DMS53 treated with DMSO at 0.1 percent for 48 hours (cell line): ENCODE measurements at regions not wholly inside any gene's neighbourhood (a gene's known extent, or its start where the extent isn't known, plus 50 kb on each side); places are given as distances from the start of the nearest gene placed in this dataset.

Experiments
- DNase-seq: peaks from one replicate; lab custom pipeline; 2025; ENCODE audit not compliant: unreplicated experiment; lab: John Stamatoyannopoulos, UW

DNA sequence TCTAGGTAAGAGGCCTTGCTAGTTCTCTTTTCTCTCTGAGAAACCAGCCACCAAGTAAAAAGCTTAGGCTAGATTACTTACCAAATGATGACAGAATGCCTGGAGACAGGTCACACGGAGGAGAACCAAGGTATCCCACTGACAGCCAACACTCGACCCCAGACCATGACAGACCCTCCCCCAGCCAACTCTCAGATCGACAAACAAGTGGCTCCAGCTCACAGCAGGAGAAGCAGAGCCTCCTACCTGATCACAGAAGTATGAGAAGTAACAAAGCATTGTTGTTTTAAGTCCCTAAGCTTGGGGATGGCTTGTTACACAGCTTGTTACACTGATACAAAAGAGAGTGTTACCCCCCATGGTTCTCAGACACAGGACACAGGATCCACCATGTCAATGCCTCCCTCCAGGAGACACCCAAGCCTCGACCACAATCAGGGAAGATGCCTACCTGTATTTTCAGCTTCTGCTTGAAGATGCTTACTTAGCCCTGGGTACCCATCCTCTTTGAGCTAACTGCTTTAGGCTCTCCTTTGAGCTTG is 423.8 kb upstream of the JARID2 start:
- DNase-seq: no peak

DNA sequence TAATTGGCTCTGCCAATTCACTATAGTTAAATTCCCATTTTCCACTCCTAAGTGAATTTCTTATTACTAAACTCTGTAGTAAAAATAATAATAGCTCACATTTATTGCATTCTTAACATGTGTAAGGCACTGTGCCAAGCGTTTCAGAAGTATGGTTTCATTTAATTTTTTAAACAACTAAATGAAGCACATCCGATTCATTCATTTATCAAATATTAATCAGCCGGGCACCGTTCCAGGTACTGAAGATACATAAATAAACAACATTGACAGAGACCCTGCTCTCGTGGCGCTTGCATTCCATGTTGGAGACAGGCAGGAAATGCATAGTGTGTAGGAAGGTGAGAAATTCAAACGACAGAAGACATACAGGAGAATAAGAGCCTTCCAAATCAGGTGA is 423.2 kb upstream of the JARID2 start:
- no peak for DNase-seq

DNA sequence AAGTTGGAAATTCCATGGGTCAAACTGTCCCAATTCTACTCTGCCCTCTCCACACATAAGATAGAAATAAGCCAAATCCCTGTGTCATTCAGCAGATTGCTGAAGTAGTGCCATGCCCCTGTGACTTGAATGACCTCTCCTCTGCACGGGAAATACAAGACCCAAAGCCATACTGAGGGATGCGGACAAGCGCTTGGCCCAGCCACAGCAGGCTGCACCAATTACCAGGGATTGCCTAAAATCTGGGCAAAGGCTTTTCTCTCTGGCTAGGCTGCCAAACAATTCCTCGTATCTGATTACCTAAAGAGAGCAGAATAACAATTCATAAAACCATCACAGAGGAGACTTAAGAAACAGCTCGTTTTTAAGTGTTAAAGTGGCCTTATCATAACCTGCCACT is 421.8 kb upstream of the JARID2 start:
- no peak for DNase-seq

GRCh38 chr6:14824484-14825275 is 421.2 kb upstream of the JARID2 start:
- DNase-seq: no peak

DNA sequence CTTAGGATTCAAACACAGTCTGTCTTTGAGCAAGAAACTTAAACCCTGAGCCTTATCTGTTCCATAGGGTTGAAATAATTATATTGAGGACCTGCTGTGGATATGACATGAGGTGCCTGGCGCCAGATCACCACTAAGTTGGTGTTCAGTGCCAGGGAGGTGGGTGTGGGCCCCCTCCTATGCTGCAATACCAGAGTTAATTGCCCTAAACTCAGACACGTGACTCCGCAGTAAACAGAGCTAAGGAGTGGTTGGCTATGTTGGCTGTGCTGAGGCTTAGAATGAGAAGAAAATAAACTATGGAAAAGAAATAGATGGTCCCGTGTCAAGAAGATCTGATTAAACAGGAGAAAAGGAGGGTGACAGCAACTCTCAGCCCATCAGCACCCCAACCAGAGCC is 419.4 kb upstream of the JARID2 start:
- no peak for DNase-seq

DNA sequence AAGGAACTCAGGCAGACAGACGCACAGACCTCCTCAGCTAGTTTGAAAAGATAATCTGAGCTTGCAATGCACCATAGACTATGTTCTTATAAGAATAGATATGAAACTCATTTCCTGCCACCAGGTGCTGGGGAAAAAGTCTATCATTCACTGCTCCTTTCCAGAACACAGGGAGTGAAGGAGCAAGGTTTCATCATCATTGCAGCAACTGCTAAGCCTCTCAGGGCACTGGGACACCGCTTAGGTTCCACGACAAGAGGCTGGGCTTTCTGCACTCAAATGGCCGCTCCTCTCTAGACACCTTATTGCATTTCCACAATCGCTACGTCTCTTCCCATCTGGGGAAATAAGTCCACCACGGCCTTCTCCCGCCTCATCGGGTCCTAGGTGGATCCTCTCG is 418.5 kb upstream of the JARID2 start:
- no peak for DNase-seq

- no peak for DNase-seq
Measured at GRCh38 chr6:14828201-14828611, 417.7 kb upstream of the JARID2 start.

DNA sequence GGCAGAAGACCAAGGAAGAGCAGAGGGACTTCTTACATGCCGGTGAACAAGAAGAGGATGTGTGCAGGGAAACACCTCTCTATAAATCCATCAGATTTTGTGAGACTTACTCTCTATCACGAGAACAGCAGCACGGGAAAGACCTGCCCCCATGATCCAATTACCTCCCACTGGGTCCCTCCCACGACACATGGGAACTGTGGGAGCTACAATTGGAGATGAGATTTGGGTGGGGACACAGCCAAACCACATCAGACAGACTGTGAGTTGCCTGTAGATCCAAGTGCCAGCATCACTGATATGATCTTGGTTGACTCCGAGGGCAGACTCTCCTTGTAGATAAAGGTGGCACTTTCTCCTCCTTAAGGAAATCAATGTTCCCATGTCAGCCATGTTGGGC is 414.8 kb upstream of the JARID2 start:
- DNase-seq: no peak

GRCh38 chr6:14831937-14832336 is 413.9 kb upstream of the JARID2 start:
- DNase-seq: no peak

DNA sequence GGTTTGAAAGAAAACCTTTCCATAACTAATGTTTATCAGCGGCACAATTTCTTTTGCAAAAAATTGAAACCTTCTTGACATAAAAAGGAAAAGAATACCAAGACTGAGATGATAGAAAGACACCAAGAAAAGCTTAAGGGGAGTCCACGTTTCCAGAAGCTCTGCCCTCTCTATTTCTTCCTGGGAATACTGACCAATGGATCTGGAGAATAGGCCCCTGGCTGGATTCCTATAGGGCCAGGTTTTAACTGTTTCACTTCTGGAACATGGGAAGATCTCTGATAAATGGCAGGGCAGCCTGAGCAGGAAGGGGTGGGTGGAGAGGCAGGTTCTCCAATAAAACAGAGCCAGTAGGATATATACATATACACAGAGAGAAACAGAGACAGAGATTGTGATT is 413.4 kb upstream of the JARID2 start:
- no peak for DNase-seq

GRCh38 chr6:14834851-14835530 is 410.9 kb upstream of the JARID2 start:
- DNase-seq: no peak

DNA sequence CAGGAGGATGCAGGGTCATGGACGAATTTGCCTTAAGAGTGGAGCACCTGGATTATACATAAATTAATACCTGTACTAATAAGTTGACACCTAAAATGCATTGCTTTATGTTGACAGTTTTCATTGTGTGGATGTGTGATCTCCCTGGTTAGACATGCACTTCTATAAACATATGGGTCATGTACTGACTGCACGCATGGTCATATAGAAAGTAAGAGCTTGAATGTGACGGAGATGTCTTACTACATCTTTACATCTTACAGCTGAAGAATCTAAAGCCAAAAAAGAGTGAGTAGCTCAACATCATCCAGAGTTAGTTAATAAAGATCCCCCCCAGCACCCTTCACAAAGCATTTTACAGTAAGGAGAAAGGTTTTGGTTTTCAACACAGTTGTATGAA is 408.4 kb upstream of the JARID2 start:
- DNase-seq: no peak

DNA sequence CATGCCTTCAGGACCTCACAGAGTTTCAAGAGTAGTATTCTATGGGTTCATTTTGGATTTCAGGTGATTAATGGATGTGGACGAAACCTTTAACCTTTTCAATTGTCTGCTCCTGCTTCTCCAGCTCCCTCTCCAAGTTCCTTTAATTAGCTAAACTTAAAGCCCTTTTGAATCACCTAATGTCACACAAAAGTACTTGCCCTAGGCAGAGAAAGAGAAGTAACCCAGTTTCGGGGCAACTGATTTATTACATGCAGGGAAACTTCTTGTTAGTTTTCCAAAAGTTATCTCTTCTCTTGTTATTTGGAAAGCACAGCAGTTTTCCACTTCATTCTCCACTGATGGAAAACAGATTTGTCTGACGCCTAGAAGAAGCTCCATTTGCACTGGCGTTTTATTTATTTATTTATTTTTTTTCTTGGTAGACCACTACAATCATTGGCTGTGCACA is 407.7 kb upstream of the JARID2 start:
- DNase-seq: no peak

GRCh38 chr6:14841901-14842421 is 403.9 kb upstream of the JARID2 start:
- no peak for DNase-seq

DNA sequence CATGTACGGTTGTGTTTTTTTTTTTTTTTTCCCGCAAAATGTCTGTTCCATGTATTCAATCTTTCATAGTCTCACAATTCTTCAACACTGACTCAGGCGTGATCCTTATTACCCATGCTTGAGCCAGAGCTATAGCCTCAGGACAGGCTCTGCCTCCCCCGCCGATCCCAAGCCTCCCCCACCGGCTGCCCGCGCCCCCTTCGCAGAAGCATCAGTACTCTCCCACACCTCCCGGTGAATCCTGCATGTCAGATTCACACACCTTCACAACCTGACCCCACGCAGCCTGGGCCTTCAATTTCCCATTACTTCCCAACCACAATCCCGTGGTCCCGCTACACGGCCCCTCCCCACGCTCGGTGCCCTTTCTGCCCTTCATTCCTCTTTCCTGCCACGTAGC is 401.5 kb upstream of the JARID2 start:
- no peak for DNase-seq

DNA sequence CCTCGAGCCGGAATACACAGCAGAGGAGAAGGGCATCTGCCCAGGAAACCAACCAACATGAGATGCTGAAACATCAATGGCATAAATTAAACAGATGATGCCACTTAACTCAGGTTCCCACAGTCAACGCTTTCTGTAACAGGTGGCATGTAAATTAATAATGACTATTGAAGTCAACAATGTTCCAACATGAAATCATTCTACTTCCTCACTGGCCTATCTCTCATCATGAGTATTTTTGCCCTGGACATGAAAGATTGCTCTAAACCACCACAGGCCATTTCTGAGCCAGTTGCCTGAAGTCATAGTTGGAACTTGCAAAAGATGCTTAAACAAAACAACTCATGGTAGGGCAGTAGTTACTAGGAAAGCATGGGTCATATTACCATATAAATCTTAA is 397.9 kb upstream of the JARID2 start:
- DNase-seq: no peak

- DNase-seq: no peak
Measured at GRCh38 chr6:14849185-14849584, 396.7 kb upstream of the JARID2 start.

DNA sequence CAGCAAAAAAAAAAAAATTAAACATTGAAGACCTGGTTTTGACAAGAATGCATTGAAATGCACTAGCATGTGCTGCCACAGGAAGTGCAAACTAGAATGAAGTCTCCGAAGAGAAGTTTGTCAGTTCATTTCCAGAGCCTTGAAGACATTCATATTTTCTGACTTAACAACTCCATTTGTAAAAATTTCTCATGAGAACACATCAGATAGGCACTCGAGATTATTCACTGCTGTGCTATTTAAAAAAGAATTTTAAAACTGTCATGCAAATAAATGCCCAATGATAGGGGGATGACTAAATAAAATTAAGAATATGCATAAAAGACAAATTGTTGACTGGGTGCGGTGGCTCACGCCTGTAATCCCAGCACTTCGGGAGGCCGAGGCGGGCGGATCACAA is 394.6 kb upstream of the JARID2 start:
- no peak for DNase-seq

- DNase-seq: no peak
Measured at GRCh38 chr6:14852375-14852774, 393.5 kb upstream of the JARID2 start.

DNA sequence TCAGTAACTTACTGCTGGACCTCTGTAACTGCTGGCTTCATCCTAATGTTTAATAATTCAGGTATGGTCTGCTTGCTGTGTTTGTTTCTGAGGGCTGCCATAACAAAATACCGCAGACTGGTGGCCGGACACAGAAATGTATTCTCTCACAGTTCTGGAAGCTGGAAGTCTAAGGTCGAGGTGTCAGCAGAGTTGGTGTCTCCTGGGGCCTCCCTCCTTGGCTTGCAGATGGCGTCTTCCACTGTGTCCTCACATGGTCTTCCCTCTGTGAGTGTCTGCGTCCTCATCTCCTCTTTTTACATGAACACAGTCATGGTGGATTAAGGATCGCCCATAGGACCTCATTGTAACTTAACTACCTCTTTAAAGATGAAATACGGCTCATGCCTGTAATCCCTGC is 389.7 kb upstream of the JARID2 start:
- DNase-seq: no peak

GRCh38 chr6:14857001-14857400 is 388.9 kb upstream of the JARID2 start:
- no peak for DNase-seq

- no peak for DNase-seq
Measured at GRCh38 chr6:14857501-14857900, 388.4 kb upstream of the JARID2 start.
